ENCODE measurements at regions not wholly inside any gene's neighbourhood (a gene's known extent, or its start where the extent isn't known, plus 50 kb on each side); places are given as distances from the start of the nearest gene placed in this dataset.

GRCh38 chr2:194661431-194661830 is 995.6 kb upstream of the SLC39A10 start:
- TF ChIP-seq, protein P1, sequence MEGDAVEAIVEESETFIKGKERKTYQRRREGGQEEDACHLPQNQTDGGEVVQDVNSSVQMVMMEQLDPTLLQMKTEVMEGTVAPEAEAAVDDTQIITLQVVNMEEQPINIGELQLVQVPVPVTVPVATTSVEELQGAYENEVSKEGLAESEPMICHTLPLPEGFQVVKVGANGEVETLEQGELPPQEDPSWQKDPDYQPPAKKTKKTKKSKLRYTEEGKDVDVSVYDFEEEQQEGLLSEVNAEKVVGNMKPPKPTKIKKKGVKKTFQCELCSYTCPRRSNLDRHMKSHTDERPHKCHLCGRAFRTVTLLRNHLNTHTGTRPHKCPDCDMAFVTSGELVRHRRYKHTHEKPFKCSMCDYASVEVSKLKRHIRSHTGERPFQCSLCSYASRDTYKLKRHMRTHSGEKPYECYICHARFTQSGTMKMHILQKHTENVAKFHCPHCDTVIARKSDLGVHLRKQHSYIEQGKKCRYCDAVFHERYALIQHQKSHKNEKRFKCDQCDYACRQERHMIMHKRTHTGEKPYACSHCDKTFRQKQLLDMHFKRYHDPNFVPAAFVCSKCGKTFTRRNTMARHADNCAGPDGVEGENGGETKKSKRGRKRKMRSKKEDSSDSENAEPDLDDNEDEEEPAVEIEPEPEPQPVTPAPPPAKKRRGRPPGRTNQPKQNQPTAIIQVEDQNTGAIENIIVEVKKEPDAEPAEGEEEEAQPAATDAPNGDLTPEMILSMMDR (IDR thresholded peaks at IDR 0.05 in 8 of 11, conservative IDR thresholded peaks at IDR 0.05 in 3 of 11): no peak
- TF ChIP-seq POLR2AphosphoS5 (IDR thresholded peaks at IDR 0.05): no peak

Data from spleen (tissue), 7 donors.